ENCODE measurements at regions not wholly inside any gene's neighbourhood (a gene's known extent, or its start where the extent isn't known, plus 50 kb on each side); places are given as distances from the start of the nearest gene placed in this dataset.
A peak's percentile ranks its signal among the peaks of the same experiment; 100 is the strongest.

- no peaks in the 10 kb centered on the region for H3K4me1 ChIP-seq
- WGBS: 86% methylated on average over 4 of the region's 4 CpGs
- H3K27me3 ChIP-seq: no peaks in the 10 kb centered on the region
- H3K9me3 ChIP-seq: no peaks in the 10 kb centered on the region
- H3K27ac ChIP-seq (replicated peaks in 1 of 4): no peak overlapping the region
- DNase-seq (ENCODE audit: extremely low spot score): no peak
- H3K36me3 ChIP-seq: no peaks in the 10 kb centered on the region
- no peak overlapping the region for H3K4me3 ChIP-seq
- no peak for TF ChIP-seq POLR2A (IDR thresholded peaks at IDR 0.05; ENCODE audit: low read depth)
- TF ChIP-seq, protein P1, sequence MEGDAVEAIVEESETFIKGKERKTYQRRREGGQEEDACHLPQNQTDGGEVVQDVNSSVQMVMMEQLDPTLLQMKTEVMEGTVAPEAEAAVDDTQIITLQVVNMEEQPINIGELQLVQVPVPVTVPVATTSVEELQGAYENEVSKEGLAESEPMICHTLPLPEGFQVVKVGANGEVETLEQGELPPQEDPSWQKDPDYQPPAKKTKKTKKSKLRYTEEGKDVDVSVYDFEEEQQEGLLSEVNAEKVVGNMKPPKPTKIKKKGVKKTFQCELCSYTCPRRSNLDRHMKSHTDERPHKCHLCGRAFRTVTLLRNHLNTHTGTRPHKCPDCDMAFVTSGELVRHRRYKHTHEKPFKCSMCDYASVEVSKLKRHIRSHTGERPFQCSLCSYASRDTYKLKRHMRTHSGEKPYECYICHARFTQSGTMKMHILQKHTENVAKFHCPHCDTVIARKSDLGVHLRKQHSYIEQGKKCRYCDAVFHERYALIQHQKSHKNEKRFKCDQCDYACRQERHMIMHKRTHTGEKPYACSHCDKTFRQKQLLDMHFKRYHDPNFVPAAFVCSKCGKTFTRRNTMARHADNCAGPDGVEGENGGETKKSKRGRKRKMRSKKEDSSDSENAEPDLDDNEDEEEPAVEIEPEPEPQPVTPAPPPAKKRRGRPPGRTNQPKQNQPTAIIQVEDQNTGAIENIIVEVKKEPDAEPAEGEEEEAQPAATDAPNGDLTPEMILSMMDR (IDR thresholded peaks at IDR 0.05): no peak
- TF ChIP-seq POLR2AphosphoS5 (IDR thresholded peaks at IDR 0.05): no peak
- no peak for TF ChIP-seq EP300 (IDR thresholded peaks at IDR 0.05)
- intact Hi-C loops (cut with DNase I): no loop called here
Measured at GRCh38 chr18:24546307-24546706, 85.9 kb downstream of the HRH4 start.

DNA sequence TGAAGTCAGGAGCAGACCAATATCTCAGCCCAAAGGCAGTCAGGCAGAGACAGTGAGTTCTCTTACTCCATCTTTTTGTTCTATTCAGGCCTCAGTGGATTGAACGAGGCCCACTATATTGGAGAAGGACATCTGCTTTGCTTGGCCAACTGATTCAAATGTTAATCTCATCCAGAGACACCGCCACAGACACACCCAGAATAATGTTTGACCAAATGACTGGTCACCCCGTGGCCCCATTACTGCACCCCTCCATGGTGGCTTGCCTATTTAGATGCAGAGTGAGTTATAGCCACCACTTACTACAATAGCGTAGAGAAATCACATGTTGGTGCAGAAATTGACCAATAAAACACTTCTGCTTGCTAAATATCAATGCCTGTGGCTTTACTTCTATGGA is 88.1 kb downstream of the HRH4 start:
- Histone ChIP-seq H3K4me3 (no peak overlapping the region), H3K27ac (replicated peaks in 1 of 4) (no peak overlapping the region), H3K36me3 (no peaks in the 10 kb centered on the region), H3K9me3 (no peaks in the 10 kb centered on the region), H3K4me1 (no peaks in the 10 kb centered on the region), H3K27me3 (no peaks in the 10 kb centered on the region)
- WGBS: 96% methylated on average over 4 of the region's 4 CpGs
- peak; percentile 50 for DNase-seq (ENCODE audit: extremely low spot score)
- no peak for TF ChIP-seq EP300 (IDR thresholded peaks at IDR 0.05)
- no peak for TF ChIP-seq POLR2AphosphoS5 (IDR thresholded peaks at IDR 0.05)
- TF ChIP-seq, protein P1 (IDR thresholded peaks at IDR 0.05): no peak
- TF ChIP-seq POLR2A (IDR thresholded peaks at IDR 0.05; ENCODE audit: low read depth): no peak
- intact Hi-C loops (cut with DNase I): no loop called here

GRCh38 chr18:24552218-24552617 is 91.8 kb downstream of the HRH4 start:
- no peak overlapping the region for H3K27ac ChIP-seq (replicated peaks in 1 of 4)
- no peaks in the 10 kb centered on the region for H3K4me1 ChIP-seq
- no peaks in the 10 kb centered on the region for H3K9me3 ChIP-seq
- 85% methylated on average over 4 of the region's 4 CpGs for WGBS
- intact Hi-C loops (cut with DNase I): no loop called here
- no peak overlapping the region for H3K4me3 ChIP-seq
- no peaks in the 10 kb centered on the region for H3K36me3 ChIP-seq
- H3K27me3 ChIP-seq: no peaks in the 10 kb centered on the region
- peak; percentile 21 for DNase-seq (ENCODE audit: extremely low spot score)
- no peak for TF ChIP-seq POLR2AphosphoS5 (IDR thresholded peaks at IDR 0.05)
- TF ChIP-seq, protein P1 (IDR thresholded peaks at IDR 0.05): no peak
- no peak for TF ChIP-seq POLR2A (IDR thresholded peaks at IDR 0.05; ENCODE audit: low read depth)
- no peak for TF ChIP-seq EP300 (IDR thresholded peaks at IDR 0.05)

- Histone ChIP-seq H3K27ac (replicated peaks in 1 of 4) (no peak overlapping the region), H3K27me3 (no peaks in the 10 kb centered on the region), H3K9me3 (no peaks in the 10 kb centered on the region), H3K4me1 (no peaks in the 10 kb centered on the region), H3K36me3 (no peaks in the 10 kb centered on the region), H3K4me3 (no peak overlapping the region)
- intact Hi-C loops (cut with DNase I): no loop called here
- 59% methylated on average over 6 of the region's 6 CpGs for WGBS
- DNase-seq (ENCODE audit: extremely low spot score): peak; percentile 10
- no peak for TF ChIP-seq EP300 (IDR thresholded peaks at IDR 0.05)
- TF ChIP-seq POLR2A (IDR thresholded peaks at IDR 0.05; ENCODE audit: low read depth): no peak
- TF ChIP-seq, protein P1 (IDR thresholded peaks at IDR 0.05): no peak
- no peak for TF ChIP-seq POLR2AphosphoS5 (IDR thresholded peaks at IDR 0.05)
Measured at GRCh38 chr18:24553571-24554285, 93.3 kb downstream of the HRH4 start.

DNA sequence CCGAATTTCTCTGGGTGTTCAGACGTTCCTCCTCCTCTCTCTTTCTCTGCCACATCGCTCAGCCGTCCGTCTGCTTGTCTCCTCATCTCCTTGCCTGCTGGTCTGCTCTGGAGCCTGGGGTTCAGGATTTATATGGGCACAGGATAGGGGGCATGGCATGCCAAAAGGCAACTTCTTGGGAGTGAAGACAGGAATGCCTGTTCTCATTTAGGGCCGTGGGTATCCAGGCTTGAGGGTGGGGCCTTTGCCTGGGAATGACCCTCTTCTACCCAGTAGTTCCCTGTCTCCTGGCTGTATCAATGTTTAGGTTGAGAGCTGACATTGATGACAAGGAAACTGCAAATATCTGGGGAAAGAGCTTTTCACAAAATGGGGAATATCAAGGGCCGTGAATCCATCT is 98.0 kb downstream of the HRH4 start:
- DNase-seq (ENCODE audit: extremely low spot score): peak; percentile 89
- 82% methylated on average over 7 of the region's 7 CpGs for WGBS
- H3K36me3 ChIP-seq: no peaks in the 10 kb centered on the region
- peaks cover 0 to 9% (median 0%) of the 10 kb centered on the region in 4 donors for H3K27me3 ChIP-seq
- intact Hi-C loops (cut with DNase I): no loop called here
- H3K27ac ChIP-seq (replicated peaks in 1 of 4): no peak overlapping the region
- TF ChIP-seq EP300 (IDR thresholded peaks at IDR 0.05): no peak
- TF ChIP-seq POLR2A (IDR thresholded peaks at IDR 0.05; ENCODE audit: low read depth): no peak
- TF ChIP-seq POLR2AphosphoS5 (IDR thresholded peaks at IDR 0.05): no peak
- TF ChIP-seq, protein P1 (IDR thresholded peaks at IDR 0.05): no peak
- no peak overlapping the region for H3K4me3 ChIP-seq
- no peaks in the 10 kb centered on the region for H3K9me3 ChIP-seq
- H3K4me1 ChIP-seq: no peaks in the 10 kb centered on the region
